ENCODE measurements at regions not wholly inside any gene's neighbourhood (a gene's known extent, or its start where the extent isn't known, plus 50 kb on each side); places are given as distances from the start of the nearest gene placed in this dataset.
A peak's percentile ranks its signal among the peaks of the same experiment; 100 is the strongest.

DNA sequence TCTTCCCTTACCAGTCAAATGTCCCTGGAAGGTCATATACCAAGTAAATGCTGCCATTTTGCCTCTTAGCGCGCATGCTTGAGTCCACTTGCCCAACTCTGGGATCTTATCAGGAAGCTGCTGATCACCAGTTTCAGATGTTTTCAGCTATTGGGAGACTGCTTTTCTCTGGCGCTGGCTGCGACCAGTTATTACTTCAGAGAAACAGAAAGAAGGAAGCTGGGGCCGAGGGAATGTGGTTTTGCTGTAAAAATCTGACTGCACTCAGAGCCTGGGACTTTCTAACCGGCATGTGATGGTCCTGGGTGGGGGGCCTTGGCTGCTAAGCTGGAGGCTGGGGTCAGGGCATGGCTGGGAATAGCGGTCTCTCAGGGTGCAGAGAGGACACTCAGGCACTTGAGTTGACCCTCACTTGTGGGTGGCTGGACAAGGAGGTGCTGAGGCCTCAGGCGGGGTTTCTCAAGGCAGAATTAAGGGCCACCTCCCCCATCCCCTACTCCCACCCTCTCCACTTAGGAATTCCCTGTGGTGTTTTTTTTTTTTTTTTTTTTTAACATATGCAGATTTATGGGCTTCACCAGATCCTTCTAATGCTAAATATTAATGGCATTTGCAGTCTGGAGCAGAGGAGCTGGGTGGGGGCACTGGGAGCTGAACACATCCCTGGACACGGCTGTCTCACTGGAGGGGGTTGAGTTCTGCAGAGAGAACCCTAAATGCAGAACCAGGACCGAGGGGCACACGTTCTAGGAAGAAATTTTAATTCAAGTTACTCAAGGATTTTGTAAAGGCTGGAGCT is 145.8 kb downstream of the CYLD start:
- no peak for ATAC-seq
- H3K4me3 ChIP-seq (ENCODE audit: low read length), result no peak overlapping the region
- intact Hi-C loops (cut with micrococcal nuclease), result no loop called here
- 50% methylated on average over 10 of the region's 11 CpGs for WGBS (ENCODE audit: insufficient coverage)
- Mint-ChIP-seq H3K36me3 (no peaks in the 10 kb centered on the region), H3K9me3 (no peaks in the 10 kb centered on the region), H3K4me3 (no peak overlapping the region), H3K27me3 (ENCODE audit: low read depth in 2 of 2) (peaks cover 18 to 23% of the 10 kb centered on the region in 2 donors), H3K27ac (no peak overlapping the region), H3K4me1 (no peaks in the 10 kb centered on the region)
- no peaks in the 10 kb centered on the region for H3K27me3 ChIP-seq (ENCODE audit: control insufficient read depth, insufficient read depth, low read length)
- no peak overlapping the region for H3K27ac ChIP-seq (ENCODE audit: low read length)
- DNase-seq, result no peak
- H3K4me1 ChIP-seq (ENCODE audit: control insufficient read depth, insufficient read depth, low read length), result no peaks in the 10 kb centered on the region
- H3K36me3 ChIP-seq (ENCODE audit: control insufficient read depth, insufficient read depth, low read length), result no peaks in the 10 kb centered on the region
- TF ChIP-seq CTCF (IDR thresholded peaks at IDR 0.05), result no peak
- no peaks in the 10 kb centered on the region for H3K9me3 ChIP-seq (ENCODE audit: control insufficient read depth, insufficient read depth, low read length)

- Mint-ChIP-seq H3K4me1 (no peaks in the 10 kb centered on the region), H3K4me3 (no peak overlapping the region), H3K27ac (no peak overlapping the region), H3K36me3 (no peaks in the 10 kb centered on the region), H3K27me3 (ENCODE audit: low read depth in 2 of 2) (peaks cover 12 to 17% of the 10 kb centered on the region in 2 donors), H3K9me3 (no peaks in the 10 kb centered on the region)
- Histone ChIP-seq H3K9me3 (ENCODE audit: control insufficient read depth, insufficient read depth, low read length) (no peaks in the 10 kb centered on the region), H3K4me3 (ENCODE audit: low read length) (no peak overlapping the region), H3K36me3 (ENCODE audit: control insufficient read depth, insufficient read depth, low read length) (no peaks in the 10 kb centered on the region), H3K27me3 (ENCODE audit: control insufficient read depth, insufficient read depth, low read length) (no peaks in the 10 kb centered on the region), H3K4me1 (ENCODE audit: control insufficient read depth, insufficient read depth, low read length) (no peaks in the 10 kb centered on the region), H3K27ac (ENCODE audit: low read length) (no peak overlapping the region)
- 70% methylated on average over 15 of the region's 22 CpGs for WGBS (ENCODE audit: insufficient coverage)
- intact Hi-C loops (cut with micrococcal nuclease), result no loop called here
- no peak for ATAC-seq
- peak; percentile 21 to 42 for DNase-seq
- TF ChIP-seq CTCF (IDR thresholded peaks at IDR 0.05), result peak; percentile 37
These were observed 142.4 kb downstream of the CYLD start for GRCh38 chr16:50884066-50884860.

- H3K27ac ChIP-seq (ENCODE audit: low read length), result no peak overlapping the region
- ATAC-seq (no peak), DNase-seq (no peak)
- peaks cover 2% of the 10 kb centered on the region for H3K27me3 ChIP-seq (ENCODE audit: control insufficient read depth, insufficient read depth, low read length)
- H3K36me3 ChIP-seq (ENCODE audit: control insufficient read depth, insufficient read depth, low read length), result no peaks in the 10 kb centered on the region
- no peak overlapping the region for H3K4me3 ChIP-seq (ENCODE audit: low read length)
- no peaks in the 10 kb centered on the region for H3K9me3 ChIP-seq (ENCODE audit: control insufficient read depth, insufficient read depth, low read length)
- intact Hi-C loops (cut with micrococcal nuclease), result no loop called here
- H3K27me3 Mint-ChIP-seq (ENCODE audit: low read depth in 2 of 2), result peaks cover 13 to 33% of the 10 kb centered on the region in 2 donors
- TF ChIP-seq CTCF (IDR thresholded peaks at IDR 0.05), result no peak
- WGBS (ENCODE audit: insufficient coverage), result 89% methylated on average over 9 of the region's 9 CpGs
- no peaks in the 10 kb centered on the region for H3K4me1 ChIP-seq (ENCODE audit: control insufficient read depth, insufficient read depth, low read length)
- no peaks in the 10 kb centered on the region for H3K36me3 Mint-ChIP-seq
- H3K27ac Mint-ChIP-seq, result no peak overlapping the region
- H3K4me3 Mint-ChIP-seq, result no peak overlapping the region
- no peaks in the 10 kb centered on the region for H3K4me1 Mint-ChIP-seq
- no peaks in the 10 kb centered on the region for H3K9me3 Mint-ChIP-seq
These were observed 140.1 kb downstream of the CYLD start for GRCh38 chr16:50881956-50882355.
